GM21717 (cell line): ENCODE measurements at regions not wholly inside any gene's neighbourhood (a gene's known extent, or its start where the extent isn't known, plus 50 kb on each side); places are given as distances from the start of the nearest gene placed in this dataset.

Source experiments
- ATAC-seq: cut with Tn5 transposase; IDR thresholded peaks from one replicate; pipeline ENCODE4 v1.9.1; 2021; ENCODE audit warnings: mild to moderate bottlenecking, moderate library complexity; ENCODE audit not compliant: unreplicated experiment

DNA sequence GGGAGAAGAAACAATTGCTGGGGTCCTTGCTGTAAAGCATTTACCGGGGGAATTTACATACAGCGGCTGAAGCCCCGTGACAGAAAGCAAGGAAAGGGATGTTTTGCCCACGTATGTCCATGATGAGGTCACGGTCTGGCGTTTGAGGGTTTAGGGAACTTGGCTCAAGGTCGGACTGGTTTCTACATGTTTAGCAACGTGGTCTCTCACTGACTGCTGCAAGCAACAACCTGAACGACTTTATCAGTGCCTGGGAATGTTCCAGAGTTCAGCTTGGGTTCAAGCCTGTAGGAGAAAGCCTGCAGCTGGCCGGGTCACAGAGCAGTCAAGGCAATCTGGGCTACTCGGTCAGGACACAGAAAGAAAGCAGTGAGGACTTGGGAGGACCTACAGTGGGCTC, 323.3 kb downstream of the AJAP1 start:
- no peak for ATAC-seq

DNA sequence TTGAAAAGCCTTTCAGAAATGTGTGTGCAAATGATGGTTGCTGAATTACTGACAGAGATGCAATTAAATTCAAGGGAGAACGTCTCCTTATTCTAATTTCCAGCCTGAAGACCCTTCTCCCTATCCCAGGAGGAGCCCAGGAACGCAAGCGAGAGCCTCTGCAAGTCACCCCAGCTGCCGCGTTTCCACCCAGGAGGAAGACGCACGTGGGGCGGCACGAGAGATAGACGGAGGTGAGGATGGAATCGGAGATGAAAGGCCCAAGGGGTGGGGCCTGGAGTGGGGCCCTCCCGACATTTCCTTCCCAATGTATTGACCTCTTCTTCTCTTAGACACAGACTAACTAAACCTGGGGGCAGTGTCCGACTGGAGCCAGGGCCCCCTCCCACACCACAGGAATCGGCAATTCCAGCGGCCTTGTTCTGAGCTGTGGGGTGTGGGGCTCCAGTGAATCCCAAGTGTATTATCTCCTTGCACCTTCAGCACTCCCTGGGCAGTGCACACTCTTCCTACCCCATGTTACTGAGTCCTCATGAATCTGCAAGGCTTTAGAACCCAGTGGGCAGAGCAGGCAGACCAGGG, 322.5 kb downstream of the AJAP1 start:
- no peak for ATAC-seq

DNA sequence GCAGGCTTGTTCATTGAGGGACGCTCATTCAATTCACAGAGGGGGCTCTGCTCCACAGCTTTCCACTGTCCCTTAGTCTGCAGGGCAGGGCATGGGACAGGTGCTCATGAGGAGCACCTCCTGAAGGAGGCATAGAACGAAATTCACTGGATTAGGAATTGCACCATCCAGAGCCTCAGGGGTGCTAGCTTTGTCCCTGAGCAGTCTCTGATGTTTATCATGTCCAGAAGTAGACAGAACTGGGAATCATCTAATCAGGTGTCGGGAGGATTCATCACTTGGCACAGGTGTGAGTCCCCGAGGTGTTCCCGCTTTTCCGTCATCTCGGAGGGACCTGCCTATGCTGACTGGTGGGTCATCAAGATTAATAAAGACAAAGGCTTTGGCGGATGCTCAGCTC, 321.4 kb downstream of the AJAP1 start:
- no peak for ATAC-seq

DNA sequence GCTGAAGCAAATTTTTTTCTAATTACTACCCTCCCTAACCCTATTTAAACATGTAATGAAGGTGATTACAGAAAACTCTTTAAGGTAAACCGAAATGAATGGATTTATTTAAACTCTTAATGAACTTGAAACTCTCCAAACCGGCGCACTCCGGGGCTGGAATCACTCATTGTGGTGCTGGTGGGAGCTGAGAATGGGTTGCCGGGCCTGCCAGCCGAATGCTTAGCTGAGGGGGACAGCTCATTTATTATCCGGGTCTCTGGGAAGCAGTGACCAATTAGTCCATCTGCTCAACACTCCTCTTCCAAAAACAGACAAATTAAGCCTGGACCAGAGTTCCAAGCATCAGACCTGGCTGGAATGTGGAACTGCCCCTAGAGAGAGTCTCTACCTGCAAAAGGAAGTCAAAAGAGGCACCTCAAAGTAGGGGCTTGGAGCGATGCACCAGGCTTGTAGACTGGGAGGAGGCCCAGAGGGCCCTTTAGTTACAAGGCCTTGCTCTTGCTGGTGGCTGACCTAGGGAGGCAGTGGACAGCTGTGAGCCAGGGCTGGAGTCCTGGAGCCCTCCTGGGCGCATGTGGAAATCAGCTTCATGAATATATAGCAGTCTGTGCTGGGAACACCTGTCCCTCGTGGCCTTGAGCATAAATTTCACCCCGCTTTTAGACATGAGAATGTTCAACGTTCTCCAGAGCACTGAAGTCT, 320.7 kb downstream of the AJAP1 start:
- ATAC-seq = no peak

DNA sequence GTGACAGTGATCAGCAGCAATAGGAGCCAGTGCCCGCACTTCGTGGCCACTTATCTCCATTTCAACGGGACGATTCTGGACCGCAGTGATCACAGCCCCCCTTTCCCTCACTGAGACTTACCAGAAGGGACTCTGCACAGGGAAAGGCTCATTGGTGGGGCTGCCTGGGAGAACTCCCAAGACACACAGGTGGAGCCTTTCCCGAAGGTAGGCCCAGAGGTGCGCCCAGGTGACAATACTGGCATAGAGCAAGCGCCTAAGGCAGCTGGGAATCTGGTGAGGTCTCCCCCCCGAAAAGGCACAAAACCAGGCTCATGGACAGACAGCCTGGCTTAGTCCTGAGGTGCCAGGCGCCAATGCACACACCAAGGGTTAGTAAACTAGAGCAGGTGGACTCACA, 318.9 kb downstream of the AJAP1 start:
- no peak for ATAC-seq

DNA sequence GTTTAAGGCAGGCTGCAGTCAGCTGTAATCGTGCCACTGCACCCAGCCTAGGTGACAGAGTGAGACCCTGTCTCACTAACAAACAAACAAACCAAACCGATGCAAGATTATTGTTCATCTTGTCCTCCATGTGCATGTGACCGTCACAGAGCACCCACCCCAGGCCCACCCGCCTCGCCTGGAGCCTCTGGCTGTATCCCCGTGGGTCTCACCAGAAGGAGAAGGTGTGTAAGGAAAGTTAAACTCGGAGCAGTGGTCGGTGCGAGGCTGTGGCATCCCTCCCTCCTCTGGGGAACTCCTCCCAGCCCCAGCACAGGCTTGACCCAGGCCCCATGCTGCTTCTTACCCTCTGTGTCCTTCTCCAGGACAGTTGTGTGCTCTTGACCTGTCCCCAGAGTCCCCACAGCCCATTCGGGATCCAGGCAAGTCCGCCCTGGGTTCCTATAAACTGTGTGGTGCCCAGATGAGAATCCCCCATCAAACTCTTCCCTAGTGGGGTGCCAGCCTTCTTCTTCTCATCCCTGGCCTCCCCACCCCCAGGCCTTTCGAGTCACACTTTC, 318.4 kb downstream of the AJAP1 start:
- no peak for ATAC-seq

DNA sequence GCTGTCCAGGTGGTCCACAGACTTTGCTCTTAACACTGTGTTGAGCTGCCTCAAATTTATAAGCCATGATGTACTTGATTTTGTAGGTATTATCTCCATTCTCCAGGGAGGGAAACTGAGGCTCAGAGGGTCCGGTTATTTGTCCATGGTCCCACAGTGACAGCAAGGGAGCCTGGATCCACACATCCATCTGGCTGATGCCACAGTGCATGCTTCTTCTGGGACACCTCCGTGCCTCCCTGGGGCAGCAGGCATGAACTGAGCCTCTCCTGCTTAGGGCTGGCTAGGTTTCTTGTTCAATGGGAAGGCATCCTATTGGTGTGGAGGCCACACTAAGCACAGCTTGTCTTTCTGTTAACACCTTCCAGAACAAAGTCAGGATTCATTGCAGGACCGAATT, 317.3 kb downstream of the AJAP1 start:
- no peak for ATAC-seq

DNA sequence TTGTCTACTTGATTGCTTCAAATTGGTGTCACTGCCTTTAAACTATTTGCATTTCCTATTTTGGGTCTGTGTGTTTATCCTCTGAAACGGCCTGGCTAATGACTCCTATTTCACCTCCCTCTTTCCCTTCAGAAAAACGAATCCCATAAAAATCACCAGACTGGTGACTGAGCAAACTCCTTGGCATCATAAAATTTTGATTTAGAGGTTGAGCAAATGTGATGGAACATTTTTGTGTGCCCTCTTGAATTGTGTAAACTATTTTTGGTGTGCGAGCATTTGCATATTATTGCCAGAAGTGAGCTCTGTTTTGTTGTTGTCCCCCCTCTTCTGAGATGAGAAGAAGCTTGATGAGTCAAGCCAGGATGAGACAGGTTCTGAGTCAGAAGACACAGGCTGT, 316.1 kb downstream of the AJAP1 start:
- no peak for ATAC-seq

DNA sequence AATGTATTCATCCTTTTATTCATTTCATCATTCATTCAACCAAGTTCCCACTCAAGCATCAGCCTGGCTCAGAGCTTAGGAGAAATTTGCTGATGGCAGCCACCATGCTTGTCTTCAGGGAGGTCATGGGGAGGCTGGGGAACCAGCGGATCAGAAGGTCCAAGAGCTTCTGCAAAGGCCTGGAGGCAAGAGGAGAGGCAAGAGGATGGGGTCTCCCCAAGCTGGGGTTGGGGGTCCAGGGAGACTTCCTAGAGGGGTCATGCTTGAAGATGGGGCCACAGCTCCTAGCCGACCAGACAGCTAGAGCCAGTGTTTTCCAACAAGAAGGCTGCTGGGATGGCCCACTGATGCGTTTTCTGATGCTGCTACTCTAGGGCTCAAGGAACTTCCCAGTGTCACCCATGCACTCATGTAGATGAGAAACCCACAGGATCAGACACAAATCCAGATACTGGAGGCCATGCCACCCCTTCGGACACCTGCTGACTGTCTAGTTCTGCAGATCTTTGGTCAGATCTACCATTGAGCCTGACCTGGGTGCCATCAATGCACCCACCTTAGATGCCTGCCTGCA, 315.2 kb downstream of the AJAP1 start:
- ATAC-seq = no peak

DNA sequence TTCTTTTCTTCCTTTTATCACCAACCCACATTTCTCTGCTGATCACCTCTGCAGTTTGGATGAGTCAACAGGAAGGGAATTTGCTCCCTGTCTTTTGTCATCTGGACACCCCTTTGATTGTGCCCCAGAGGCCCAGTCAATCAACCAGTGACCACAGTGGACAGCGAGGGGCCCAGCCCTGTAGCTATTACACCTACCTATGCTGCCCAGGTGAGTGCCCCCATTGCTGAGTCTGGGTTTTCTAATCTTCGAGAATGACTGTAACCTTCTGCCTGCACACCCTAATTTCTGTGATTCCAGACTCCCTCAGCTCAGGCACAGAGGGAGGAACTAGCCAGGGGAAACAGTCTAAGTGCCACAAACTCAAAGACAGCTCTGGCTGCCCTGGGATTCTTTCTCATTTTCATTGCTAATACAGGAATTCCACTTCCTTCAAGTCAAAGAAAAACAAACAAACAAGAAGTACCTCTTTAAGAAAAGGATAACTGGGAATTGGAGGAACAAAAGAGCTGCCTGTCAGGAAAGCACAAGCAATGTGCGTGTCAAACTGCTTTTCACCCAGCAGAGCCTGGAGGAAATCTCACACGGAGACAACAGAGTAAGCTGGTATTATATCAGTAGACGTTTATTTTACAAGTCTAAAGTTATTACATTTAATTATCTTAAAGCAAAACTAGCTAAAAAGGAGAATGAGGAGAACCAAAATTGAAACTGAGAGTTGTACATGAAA, 311.1 kb downstream of the AJAP1 start:
- no peak for ATAC-seq

DNA sequence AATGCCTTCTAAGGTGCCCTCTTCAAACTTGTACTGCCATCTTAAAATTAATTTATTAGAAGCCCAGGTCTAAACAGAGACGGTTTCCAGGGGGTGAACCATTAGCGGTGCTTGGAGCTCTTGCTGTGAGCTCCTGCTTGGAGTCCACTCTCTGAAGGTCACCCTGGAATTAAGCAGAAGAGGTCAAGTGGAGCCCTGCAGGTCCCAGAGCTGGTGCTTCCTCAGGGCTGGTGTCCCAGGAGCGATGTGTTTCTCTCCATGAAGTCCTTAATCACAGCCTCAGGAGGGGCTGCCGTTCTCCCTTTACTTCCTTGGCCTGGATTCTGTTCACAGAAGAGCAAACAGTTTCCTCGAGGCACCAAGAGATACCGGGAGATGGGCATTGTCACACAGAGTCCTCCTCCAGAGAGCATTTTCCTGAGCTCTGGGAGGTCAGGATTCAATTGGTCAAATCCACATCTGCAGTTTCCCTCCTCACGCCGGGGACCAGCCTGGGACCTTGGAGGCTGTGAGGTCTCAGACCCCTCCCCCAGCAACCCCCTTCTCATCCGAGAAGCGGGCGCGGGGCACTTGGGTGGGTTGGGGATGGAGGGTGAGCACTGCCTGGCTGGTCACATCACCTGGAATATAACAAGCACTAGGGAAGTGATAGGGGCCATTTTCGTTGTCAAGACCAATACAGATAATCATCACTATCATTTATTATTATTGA, 310.4 kb downstream of the AJAP1 start:
- ATAC-seq = no peak

DNA sequence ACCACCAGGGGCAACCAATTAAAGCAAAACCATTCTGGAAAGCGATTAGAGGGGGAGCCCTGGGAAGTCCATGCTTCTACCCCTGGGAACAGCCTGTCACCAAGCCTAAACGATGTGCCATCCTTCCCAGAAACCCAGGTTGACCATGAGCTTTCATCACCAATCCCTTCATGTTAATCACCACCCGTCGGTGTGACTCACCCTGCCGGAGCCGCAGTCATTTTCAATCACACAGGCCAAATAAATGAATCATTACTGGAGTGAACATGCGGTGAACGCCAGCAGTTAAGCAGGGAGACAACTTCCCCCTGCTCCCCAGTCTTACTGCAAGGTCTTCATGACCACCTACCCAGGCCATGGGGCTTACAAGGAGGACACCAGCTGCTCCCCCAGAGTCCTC, 308.8 kb downstream of the AJAP1 start:
- ATAC-seq = no peak

DNA sequence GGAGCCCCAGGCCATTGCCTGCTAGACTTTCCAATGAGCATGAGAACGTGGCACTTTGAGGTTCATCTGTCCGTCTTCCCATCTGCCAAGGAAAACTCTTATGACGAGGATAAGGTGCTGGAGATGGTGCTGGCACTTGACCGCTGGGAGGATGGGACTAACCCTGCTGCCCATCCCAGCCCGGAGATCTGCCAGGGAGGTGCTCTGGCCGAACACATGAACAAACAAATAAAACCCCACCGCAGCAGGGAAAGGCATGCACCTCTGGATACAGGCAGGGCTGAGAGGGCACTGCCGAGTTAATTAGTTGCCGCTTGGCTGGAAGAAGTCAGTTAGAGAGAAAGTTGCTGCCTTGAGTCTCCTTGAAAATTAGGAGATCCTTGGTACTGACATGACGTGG, 308.4 kb downstream of the AJAP1 start:
- no peak for ATAC-seq

DNA sequence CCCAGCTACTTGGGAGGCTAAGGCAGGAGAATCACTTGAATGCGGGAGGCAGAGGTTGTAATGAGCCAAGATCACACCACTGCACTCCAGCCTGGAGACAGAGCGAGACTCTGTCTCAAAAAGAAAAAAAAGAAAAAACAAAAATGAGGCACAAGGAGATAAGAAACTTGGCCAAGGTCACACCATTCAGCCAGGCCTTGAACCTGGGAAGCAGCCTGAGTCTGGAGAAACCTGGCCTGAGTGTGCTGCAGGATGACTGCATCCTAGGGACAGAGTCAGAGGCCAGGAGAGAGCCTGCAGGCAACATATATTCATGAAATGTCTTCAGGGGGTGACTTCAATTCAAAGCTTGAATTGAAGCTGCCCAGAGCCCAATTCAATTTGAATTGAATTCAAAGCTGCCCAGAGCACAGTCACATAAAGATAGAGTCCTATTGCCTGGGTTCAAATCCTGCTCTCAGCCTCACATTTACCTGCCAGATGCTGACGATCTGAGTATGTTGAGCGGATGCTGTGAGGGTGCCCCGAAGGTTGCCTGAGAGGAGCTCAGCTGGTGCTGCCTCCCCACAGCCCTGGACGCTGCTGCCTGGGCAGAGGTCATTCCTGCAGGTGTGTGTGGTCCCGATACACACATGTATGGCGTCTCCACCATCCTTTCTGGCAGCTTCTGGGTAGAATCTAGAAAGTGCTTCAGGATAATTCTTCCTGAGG, 307.7 kb downstream of the AJAP1 start:
- ATAC-seq = no peak

DNA sequence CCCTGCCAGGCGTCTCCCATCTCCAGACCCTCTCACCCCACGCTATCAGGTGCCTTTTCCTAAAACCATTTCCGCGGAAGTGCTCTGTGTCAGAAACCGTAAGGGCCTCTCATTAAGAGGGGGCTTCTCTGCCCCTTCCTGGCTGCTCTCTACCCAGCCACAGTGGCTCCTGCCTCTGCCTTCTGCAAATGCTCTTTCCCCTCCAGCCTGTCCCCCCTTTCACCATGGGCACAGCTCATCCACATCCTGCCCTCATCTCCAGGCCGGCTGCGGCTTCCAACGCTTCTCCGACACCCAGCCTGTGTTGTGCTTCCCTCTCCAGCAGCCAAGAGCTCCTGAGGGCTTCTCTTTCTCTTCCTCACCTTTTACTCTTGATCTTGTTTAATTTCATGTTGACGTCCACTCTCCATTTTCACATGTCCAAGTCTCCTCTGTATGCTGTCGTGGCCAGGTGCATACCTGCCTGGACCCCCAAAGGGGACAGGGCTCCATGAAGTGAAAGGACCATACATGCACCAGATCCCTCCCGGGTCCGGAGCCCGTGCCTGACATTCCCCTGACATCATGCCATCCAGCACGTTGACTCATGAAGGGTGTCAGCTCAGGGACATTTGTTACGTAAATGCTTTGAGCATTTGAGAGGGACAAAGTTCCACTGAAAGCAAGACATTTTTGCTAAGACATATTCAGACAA, 306.5 kb downstream of the AJAP1 start:
- no peak for ATAC-seq

DNA sequence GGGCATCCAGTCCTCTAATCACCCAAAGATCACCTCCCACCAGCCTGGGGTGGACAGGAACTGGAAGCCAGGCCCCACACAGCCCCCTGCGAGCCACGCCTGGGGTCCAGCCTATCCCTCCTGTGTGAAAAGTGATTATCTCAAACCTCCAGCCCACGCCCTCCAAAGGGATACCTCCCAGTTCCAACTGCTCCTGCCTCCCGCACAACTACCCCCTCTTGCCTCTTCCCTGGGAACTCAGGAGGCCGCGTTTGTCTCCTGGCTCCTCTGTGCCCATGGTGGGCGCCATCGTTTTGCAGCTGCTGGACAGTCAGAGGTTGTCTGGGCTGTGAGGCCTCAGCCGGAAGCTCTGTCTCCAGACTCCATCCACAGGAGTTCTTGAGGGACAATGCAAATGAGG, 305.9 kb downstream of the AJAP1 start:
- no peak for ATAC-seq

DNA sequence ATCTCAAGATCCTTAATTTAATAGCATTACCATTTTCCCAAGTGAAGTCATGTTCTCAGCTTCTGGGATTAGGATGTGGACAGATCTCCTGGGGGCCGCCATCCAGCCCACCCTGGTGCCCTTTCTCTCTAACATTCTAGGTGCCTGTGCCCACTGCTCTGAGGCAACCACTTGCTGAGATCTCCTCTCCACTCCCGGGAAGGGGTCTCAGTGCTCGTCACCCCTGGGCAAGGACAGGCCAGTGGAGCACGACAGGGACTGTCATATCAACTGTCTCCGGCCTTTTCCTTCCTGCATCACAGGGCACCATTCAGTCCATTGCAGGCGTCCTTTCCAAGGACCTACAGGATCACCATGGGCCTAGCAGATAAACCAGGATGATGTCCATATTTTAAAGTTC, 304.8 kb downstream of the AJAP1 start:
- no peak for ATAC-seq

DNA sequence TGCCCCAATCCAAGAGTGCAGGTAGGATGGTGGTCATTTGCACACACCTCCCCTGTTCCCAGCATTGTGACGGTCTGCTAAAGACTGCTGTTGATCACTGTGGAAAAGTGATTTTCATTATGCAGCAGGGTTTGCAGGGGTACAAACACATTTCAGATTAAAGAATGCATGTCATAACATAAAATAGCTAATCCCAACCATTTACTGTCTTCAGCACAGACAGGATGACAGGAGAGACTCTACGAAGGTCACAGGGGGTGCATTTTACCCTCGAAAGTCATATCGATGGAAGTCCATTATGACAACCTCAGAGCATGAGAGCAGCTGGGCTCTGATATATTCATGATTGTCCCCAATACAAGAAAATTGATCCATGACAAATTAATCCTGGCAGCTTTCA, 302.6 kb downstream of the AJAP1 start:
- ATAC-seq = no peak

DNA sequence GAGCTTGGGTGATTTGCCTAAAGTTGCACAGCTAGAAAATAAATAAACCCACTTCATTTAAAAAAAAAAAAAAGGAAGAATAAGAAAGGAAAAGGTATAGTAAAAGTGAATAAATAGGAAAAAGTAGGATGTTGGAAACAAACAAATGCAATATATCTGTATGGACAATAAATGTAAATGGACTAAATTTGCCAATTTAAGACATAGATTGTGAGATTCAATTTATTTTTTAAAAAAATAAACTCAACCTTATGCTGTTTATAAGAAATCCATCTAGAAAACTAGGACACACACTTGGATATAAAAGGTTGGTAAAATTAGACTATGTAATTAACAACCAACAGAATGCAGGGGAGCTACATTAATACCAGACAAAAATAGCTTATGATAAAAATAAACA, 300.0 kb downstream of the AJAP1 start:
- ATAC-seq = no peak

DNA sequence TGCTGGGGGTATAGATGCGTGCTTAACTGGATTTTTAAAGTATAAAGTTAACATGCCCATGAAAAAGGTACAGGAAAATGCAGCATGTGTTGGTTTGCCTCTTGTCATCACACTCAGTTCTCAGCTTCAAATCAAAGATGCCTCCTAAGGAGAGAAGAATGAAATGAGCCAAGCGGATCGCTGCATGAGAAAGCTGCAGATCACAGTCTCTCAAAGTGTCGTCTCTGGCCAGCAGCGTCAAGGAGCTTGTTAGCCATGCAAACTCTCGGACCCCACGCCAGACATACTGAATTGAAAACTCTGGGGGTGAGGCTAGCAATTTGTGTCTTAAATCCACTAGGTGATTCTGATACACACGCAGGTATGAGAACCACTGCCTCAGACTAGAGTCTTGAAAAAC, 297.2 kb downstream of the AJAP1 start:
- no peak for ATAC-seq
